ENCODE measurements at regions not wholly inside any gene's neighbourhood (a gene's known extent, or its start where the extent isn't known, plus 50 kb on each side); places are given as distances from the start of the nearest gene placed in this dataset.

GRCh38 chr3:162938083-162938482, 1441.5 kb downstream of the OTOL1 start:
- Histone ChIP-seq H3K27me3 (ENCODE audit: control insufficient read depth in 3 of 3, insufficient read depth in 3 of 3, low read length in 2 of 3) (no peaks in the 10 kb centered on the region), H3K27ac (ENCODE audit: low read depth in 1 of 2, low read length in 1 of 2) (no peak overlapping the region), H3K36me3 (ENCODE audit: control insufficient read depth in 4 of 4, insufficient read depth in 4 of 4, low read length in 4 of 4) (no peaks in the 10 kb centered on the region), H3K4me3 (no peak overlapping the region), H3K9ac (ENCODE audit: insufficient read depth in 1 of 2, low read length in 2 of 2) (no peak overlapping the region), H3K4me1 (ENCODE audit: control insufficient read depth in 5 of 5, insufficient read depth in 5 of 5, low read length in 5 of 5) (peaks cover 0 to 25% (median 0%) of the 10 kb centered on the region in 5 donors), H3K9me3 (ENCODE audit: control insufficient read depth in 4 of 4, insufficient read depth in 3 of 4, low read length in 3 of 4) (peaks cover 0 to 2% (median 0%) of the 10 kb centered on the region in 4 donors)
- ATAC-seq (ENCODE audit: insufficient read depth, low FRiP score) (no peak), DNase-seq (peak in 2 of 3 donors; percentile 63 to 68)
- no peak for TF ChIP-seq CTCF (IDR thresholded peaks at IDR 0.05; ENCODE audit: control extremely low read depth, extremely low read depth)
- WGBS, 2 donors = 47 to 60% methylated on average over 2 of the region's 2 CpGs

GRCh38 chr3:162945626-162946025, 1449.0 kb downstream of the OTOL1 start:
- no peak for ATAC-seq (ENCODE audit: insufficient read depth, low FRiP score)
- TF ChIP-seq CTCF (IDR thresholded peaks at IDR 0.05; ENCODE audit: control extremely low read depth, extremely low read depth) = no peak

GRCh38 chr3:162956711-162957110, 1460.1 kb downstream of the OTOL1 start:
- Histone ChIP-seq H3K4me3 (no peak overlapping the region), H3K4me1 (ENCODE audit: control insufficient read depth in 5 of 5, insufficient read depth in 5 of 5, low read length in 5 of 5) (no peaks in the 10 kb centered on the region), H3K36me3 (ENCODE audit: control insufficient read depth in 4 of 4, insufficient read depth in 4 of 4, low read length in 4 of 4) (no peaks in the 10 kb centered on the region), H3K27ac (ENCODE audit: low read depth in 1 of 2, low read length in 1 of 2) (no peak overlapping the region), H3K27me3 (ENCODE audit: control insufficient read depth in 3 of 3, insufficient read depth in 3 of 3, low read length in 2 of 3) (no peaks in the 10 kb centered on the region), H3K9me3 (ENCODE audit: control insufficient read depth in 4 of 4, insufficient read depth in 3 of 4, low read length in 3 of 4) (no peaks in the 10 kb centered on the region), H3K9ac (ENCODE audit: insufficient read depth in 1 of 2, low read length in 2 of 2) (no peak overlapping the region)
- ATAC-seq (ENCODE audit: insufficient read depth, low FRiP score) (no peak), DNase-seq (no peak)
- no peak for TF ChIP-seq CTCF (IDR thresholded peaks at IDR 0.05; ENCODE audit: control extremely low read depth, extremely low read depth)

More at GRCh38 chr3:162945626-162946025, 1449.0 kb downstream of the OTOL1 start:
- Histone ChIP-seq H3K27ac (ENCODE audit: low read depth in 1 of 2, low read length in 1 of 2) (no peak overlapping the region), H3K36me3 (ENCODE audit: control insufficient read depth in 4 of 4, insufficient read depth in 4 of 4, low read length in 4 of 4) (no peaks in the 10 kb centered on the region), H3K4me1 (ENCODE audit: control insufficient read depth in 5 of 5, insufficient read depth in 5 of 5, low read length in 5 of 5) (no peaks in the 10 kb centered on the region), H3K27me3 (ENCODE audit: control insufficient read depth in 3 of 3, insufficient read depth in 3 of 3, low read length in 2 of 3) (no peaks in the 10 kb centered on the region), H3K9me3 (ENCODE audit: control insufficient read depth in 4 of 4, insufficient read depth in 3 of 4, low read length in 3 of 4) (peaks cover 0 to 4% (median 0%) of the 10 kb centered on the region in 4 donors), H3K4me3 (no peak overlapping the region), H3K9ac (ENCODE audit: insufficient read depth in 1 of 2, low read length in 2 of 2) (no peak overlapping the region)
- WGBS, 2 donors = 0 to 50% methylated on average over 1 of the region's 1 CpG
- DNase-seq = no peak

- no peak overlapping the region for H3K9ac ChIP-seq (ENCODE audit: insufficient read depth in 1 of 2, low read length in 2 of 2)
- no peak overlapping the region for H3K27ac ChIP-seq (ENCODE audit: low read depth in 1 of 2, low read length in 1 of 2)
- TF ChIP-seq CTCF (IDR thresholded peaks at IDR 0.05; ENCODE audit: control extremely low read depth, extremely low read depth) = no peak
- H3K36me3 ChIP-seq (ENCODE audit: control insufficient read depth in 4 of 4, insufficient read depth in 4 of 4, low read length in 4 of 4) = no peaks in the 10 kb centered on the region
- 64 to 81% methylated on average over 1 of the region's 1 CpG for WGBS, 2 donors
- no peak overlapping the region for H3K4me3 ChIP-seq
- H3K27me3 ChIP-seq (ENCODE audit: control insufficient read depth in 3 of 3, insufficient read depth in 3 of 3, low read length in 2 of 3) = no peaks in the 10 kb centered on the region
- no peak for DNase-seq
- ATAC-seq (ENCODE audit: insufficient read depth, low FRiP score) = no peak
- H3K9me3 ChIP-seq (ENCODE audit: control insufficient read depth in 4 of 4, insufficient read depth in 3 of 4, low read length in 3 of 4) = no peaks in the 10 kb centered on the region
- no peaks in the 10 kb centered on the region for H3K4me1 ChIP-seq (ENCODE audit: control insufficient read depth in 5 of 5, insufficient read depth in 5 of 5, low read length in 5 of 5)
Measured at GRCh38 chr3:162960269-162960668, 1463.7 kb downstream of the OTOL1 start.
